HEK293T (cell line): ENCODE measurements at regions not wholly inside any gene's neighbourhood (a gene's known extent, or its start where the extent isn't known, plus 50 kb on each side); places are given as distances from the start of the nearest gene placed in this dataset.

Source experiments
- CTBP1 ChIP-seq: fragments of 450-650 bp; IDR thresholded peaks from 2 replicates; pipeline ENCODE4 v1.6.1; 2016; ENCODE audit warnings: borderline replicate concordance
- ELF4 ChIP-seq: fragments of 450-650 bp; IDR thresholded peaks from 2 replicates; pipeline ENCODE4 v1.6.1; 2017; ENCODE audit warnings: antibody characterized with exemption
- FOXM1 ChIP-seq: fragments of 450-650 bp; IDR thresholded peaks from 2 replicates; pipeline ENCODE4 v1.6.1; 2017; ENCODE audit warnings: mild to moderate bottlenecking, borderline replicate concordance
- HDGF ChIP-seq: fragments of 450-650 bp; IDR thresholded peaks from 2 replicates; pipeline ENCODE4 v1.6.1; 2017; ENCODE audit warnings: antibody characterized with exemption, borderline replicate concordance
- L3MBTL2 ChIP-seq: fragments of 450-650 bp; conservative IDR thresholded peaks from 2 replicates; pipeline ENCODE4 v1.6.1; 2016; ENCODE audit warnings: mild to moderate bottlenecking
- PKNOX1 ChIP-seq: fragments of 450-650 bp; IDR thresholded peaks from 2 replicates; pipeline ENCODE4 v1.6.1; 2016
- SP1 ChIP-seq: fragments of 450-650 bp; IDR thresholded peaks from 2 replicates; pipeline ENCODE4 v1.6.1; 2017
- ZNF384 ChIP-seq: fragments of 450-650 bp; IDR thresholded peaks from 2 replicates; pipeline ENCODE4 v1.6.1; 2016

GRCh38 chr3:154571553-154572226 is 141.7 kb upstream of the GPR149 start:
- TF ChIP-seq FOXM1 = no peak
- TF ChIP-seq L3MBTL2 = no peak
- TF ChIP-seq ELF4 = no peak
- TF ChIP-seq HDGF = no peak
- no peak for TF ChIP-seq CTBP1
- no peak for TF ChIP-seq SP1
- no peak for TF ChIP-seq PKNOX1
- TF ChIP-seq ZNF384 = no peak
